ENCODE measurements at regions not wholly inside any gene's neighbourhood (a gene's known extent, or its start where the extent isn't known, plus 50 kb on each side); places are given as distances from the start of the nearest gene placed in this dataset.

DNA sequence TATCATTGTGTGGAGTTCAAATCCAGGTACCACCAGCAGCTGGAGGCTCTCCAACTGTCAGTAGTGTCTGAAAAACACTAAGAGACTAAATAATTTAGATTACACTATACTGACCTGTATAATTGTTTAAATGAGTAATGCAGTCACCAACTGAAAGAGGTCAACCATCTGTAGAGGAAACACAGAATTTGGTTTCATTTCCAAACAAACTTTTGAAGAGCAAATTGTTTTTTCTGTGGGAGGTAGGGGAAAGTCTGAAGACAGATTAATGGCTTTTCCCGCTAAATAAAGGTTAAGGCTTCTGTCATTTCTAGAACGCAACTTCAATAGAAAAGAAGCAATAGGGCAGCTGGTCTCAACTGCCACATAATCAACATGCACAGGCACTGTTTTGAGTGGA is 462.6 kb downstream of the PRKD1 start:
- WGBS, 3 donors, result 25 to 43% (median 38%) methylated on average over 2 of the region's 2 CpGs
- intact Hi-C loops (cut with DNase I), result no loop called here
- H3K36me3 ChIP-seq (ENCODE audit: insufficient read depth in 1 of 2, low read depth in 1 of 2), result no peaks in the 10 kb centered on the region
- H3K9me3 ChIP-seq, result no peaks in the 10 kb centered on the region
- no peak overlapping the region for H3K27ac ChIP-seq
- DNase-seq, result no peak
- peaks cover 0 to 2% (median 0%) of the 10 kb centered on the region in 3 donors for H3K27me3 ChIP-seq (ENCODE audit: insufficient read depth in 3 of 3, low read length in 2 of 3)
- ATAC-seq, result no peak
- H3K4me1 ChIP-seq, result no peaks in the 10 kb centered on the region
- no peak overlapping the region for H3K4me3 ChIP-seq
- TF ChIP-seq, protein P1, sequence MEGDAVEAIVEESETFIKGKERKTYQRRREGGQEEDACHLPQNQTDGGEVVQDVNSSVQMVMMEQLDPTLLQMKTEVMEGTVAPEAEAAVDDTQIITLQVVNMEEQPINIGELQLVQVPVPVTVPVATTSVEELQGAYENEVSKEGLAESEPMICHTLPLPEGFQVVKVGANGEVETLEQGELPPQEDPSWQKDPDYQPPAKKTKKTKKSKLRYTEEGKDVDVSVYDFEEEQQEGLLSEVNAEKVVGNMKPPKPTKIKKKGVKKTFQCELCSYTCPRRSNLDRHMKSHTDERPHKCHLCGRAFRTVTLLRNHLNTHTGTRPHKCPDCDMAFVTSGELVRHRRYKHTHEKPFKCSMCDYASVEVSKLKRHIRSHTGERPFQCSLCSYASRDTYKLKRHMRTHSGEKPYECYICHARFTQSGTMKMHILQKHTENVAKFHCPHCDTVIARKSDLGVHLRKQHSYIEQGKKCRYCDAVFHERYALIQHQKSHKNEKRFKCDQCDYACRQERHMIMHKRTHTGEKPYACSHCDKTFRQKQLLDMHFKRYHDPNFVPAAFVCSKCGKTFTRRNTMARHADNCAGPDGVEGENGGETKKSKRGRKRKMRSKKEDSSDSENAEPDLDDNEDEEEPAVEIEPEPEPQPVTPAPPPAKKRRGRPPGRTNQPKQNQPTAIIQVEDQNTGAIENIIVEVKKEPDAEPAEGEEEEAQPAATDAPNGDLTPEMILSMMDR (IDR thresholded peaks at IDR 0.05), result no peak

DNA sequence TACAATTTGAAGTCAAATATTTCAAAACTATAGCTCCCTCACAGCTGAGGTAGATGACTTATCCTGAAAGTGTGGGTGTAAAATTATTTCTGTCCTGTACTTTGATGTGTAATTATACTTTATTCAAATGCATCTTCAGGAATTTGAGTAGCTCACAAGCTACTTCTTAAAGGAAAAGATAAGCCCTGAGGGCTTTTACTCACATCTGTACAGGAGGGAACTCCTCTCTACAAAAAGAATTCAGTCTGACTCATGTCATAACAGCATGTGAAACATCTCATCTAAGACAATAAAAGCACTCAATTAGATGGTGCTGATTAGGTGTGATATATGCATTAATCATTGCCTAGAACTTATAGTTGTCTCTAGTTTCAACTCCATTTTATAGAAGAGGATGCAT is 452.0 kb downstream of the PRKD1 start:
- H3K9me3 ChIP-seq, result no peaks in the 10 kb centered on the region
- no peak overlapping the region for H3K27ac ChIP-seq
- no peak overlapping the region for H3K4me3 ChIP-seq
- H3K27me3 ChIP-seq (ENCODE audit: insufficient read depth in 3 of 3, low read length in 2 of 3), result no peaks in the 10 kb centered on the region
- intact Hi-C loops (cut with DNase I), result no loop called here
- no peaks in the 10 kb centered on the region for H3K4me1 ChIP-seq
- no peak for DNase-seq
- H3K36me3 ChIP-seq (ENCODE audit: insufficient read depth in 1 of 2, low read depth in 1 of 2), result no peaks in the 10 kb centered on the region
- no peak for ATAC-seq
- TF ChIP-seq, protein P1 (IDR thresholded peaks at IDR 0.05), result no peak

DNA sequence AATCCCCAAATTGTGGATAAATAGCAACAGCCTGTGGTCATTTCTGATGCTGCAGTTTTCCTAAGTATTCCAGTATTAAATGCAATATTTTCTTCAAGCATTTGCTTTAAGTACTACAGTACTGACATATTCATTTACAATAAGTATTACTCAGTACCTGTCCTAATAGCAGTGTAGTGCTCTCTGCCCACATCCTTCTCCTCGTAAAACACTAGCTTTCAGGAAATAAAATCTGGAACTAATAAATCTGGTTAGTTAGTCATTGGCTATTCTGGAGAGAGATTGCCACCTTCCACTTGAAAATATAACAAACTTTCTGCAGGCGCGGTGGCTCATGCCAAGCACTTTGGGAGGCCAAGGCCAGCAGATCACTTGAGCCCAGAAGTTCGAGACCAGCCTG is 441.5 kb downstream of the PRKD1 start:
- H3K36me3 ChIP-seq (ENCODE audit: insufficient read depth in 1 of 2, low read depth in 1 of 2), result no peaks in the 10 kb centered on the region
- intact Hi-C loops (cut with DNase I), result no loop called here
- DNase-seq (no peak), ATAC-seq (no peak)
- H3K4me1 ChIP-seq, result no peaks in the 10 kb centered on the region
- 78 to 85% (median 80%) methylated on average over 4 of the region's 4 CpGs for WGBS, 3 donors
- H3K4me3 ChIP-seq, result no peak overlapping the region
- TF ChIP-seq, protein P1 (IDR thresholded peaks at IDR 0.05), result no peak
- H3K27ac ChIP-seq, result no peak overlapping the region
- H3K27me3 ChIP-seq (ENCODE audit: insufficient read depth in 3 of 3, low read length in 2 of 3), result no peaks in the 10 kb centered on the region
- no peaks in the 10 kb centered on the region for H3K9me3 ChIP-seq

DNA sequence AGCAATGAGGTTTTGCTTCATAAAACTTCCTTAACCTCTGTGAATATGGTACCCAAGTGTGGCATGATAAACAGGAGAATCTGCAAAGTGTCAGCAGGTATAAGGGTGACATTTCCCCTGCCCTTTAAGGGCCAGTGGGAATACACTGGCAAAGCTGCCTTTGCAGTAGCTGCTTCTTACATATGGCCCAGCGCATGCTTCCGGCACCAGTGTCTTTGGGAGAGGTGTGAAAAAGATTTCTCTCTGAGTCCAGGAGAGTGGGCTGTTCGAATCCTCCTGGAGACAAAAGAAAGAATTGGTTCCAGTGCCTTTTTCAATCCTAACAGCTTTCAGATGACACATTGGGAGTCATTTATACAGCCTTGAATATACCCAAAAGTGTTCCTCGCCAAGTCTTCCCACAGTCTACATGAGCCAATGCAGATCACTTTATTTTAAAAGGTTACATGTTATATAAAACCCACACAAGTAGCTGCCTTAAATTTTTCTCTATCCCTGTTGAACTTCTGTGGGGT is 437.7 kb downstream of the PRKD1 start:
- TF ChIP-seq, protein P1 (IDR thresholded peaks at IDR 0.05), result no peak
- no peaks in the 10 kb centered on the region for H3K9me3 ChIP-seq
- no peaks in the 10 kb centered on the region for H3K36me3 ChIP-seq (ENCODE audit: insufficient read depth in 1 of 2, low read depth in 1 of 2)
- H3K4me1 ChIP-seq, result no peaks in the 10 kb centered on the region
- H3K27me3 ChIP-seq (ENCODE audit: insufficient read depth in 3 of 3, low read length in 2 of 3), result no peaks in the 10 kb centered on the region
- no peak overlapping the region for H3K4me3 ChIP-seq
- 75 to 78% (median 77%) methylated on average over 4 of the region's 4 CpGs for WGBS, 3 donors
- DNase-seq (no peak), ATAC-seq (no peak)
- intact Hi-C loops (cut with DNase I), result no loop called here
- H3K27ac ChIP-seq, result no peak overlapping the region

DNA sequence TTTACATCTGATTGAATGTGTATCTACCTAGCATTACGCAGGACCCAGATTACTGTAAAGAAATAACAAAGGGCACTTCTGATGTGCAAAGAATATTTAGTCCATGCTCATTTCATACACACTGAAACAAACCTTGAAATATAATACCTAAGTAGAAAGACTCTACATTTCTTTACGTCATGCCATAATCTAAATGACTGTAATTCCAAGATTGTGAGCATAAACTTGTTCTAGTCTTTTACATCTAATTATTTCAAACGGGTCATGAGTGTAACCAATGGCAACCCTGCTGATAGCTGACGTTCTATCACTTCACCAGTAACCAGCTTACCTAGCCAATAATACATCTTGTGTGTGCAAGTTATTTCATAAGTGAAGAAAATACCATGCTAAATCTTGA is 433.8 kb downstream of the PRKD1 start:
- no peaks in the 10 kb centered on the region for H3K9me3 ChIP-seq
- no peak overlapping the region for H3K27ac ChIP-seq
- H3K36me3 ChIP-seq (ENCODE audit: insufficient read depth in 1 of 2, low read depth in 1 of 2), result no peaks in the 10 kb centered on the region
- no peaks in the 10 kb centered on the region for H3K27me3 ChIP-seq (ENCODE audit: insufficient read depth in 3 of 3, low read length in 2 of 3)
- WGBS, 3 donors, result 61 to 62% (median 61%) methylated on average over 4 of the region's 4 CpGs
- intact Hi-C loops (cut with DNase I), result no loop called here
- DNase-seq (no peak), ATAC-seq (no peak)
- no peaks in the 10 kb centered on the region for H3K4me1 ChIP-seq
- no peak overlapping the region for H3K4me3 ChIP-seq
- TF ChIP-seq, protein P1 (IDR thresholded peaks at IDR 0.05), result no peak

Data from psoas muscle (tissue), 7 donors.